H9 (cell line): ENCODE measurements at regions not wholly inside any gene's neighbourhood (a gene's known extent, or its start where the extent isn't known, plus 50 kb on each side); places are given as distances from the start of the nearest gene placed in this dataset.
A peak's percentile ranks its signal among the peaks of the same experiment; 100 is the strongest.
"Not testable (repeated sequence)": the region's sequence is repeated elsewhere in the genome, so short reads cannot be mapped to it uniquely, and the experiment has no call there.

Experiments
- DNase-seq: peaks from one replicate; pipeline ENCODE4 v3.0.0-alpha.2; 2017
- H2AFZ ChIP-seq: one replicate; pipeline ENCODE4 v1.6.1; 2013; ENCODE audit warnings: mild to moderate bottlenecking, low read length, control low read depth, moderate library complexity
- H2AK5ac ChIP-seq: 2 replicates; pipeline ENCODE4 v1.6.1; 2013; ENCODE audit warnings: low read length, control low read depth, mixed read lengths; ENCODE audit not compliant: insufficient read length
- H2BK120ac ChIP-seq: one replicate; pipeline ENCODE4 v1.6.1; 2013; ENCODE audit warnings: low read depth, mild to moderate bottlenecking, low read length, control low read depth, inconsistent platforms; ENCODE audit not compliant: poor library complexity, severe bottlenecking
- H2BK12ac ChIP-seq: 2 replicates; pipeline ENCODE4 v1.6.1; 2013; ENCODE audit warnings: low read length, control low read depth, mixed read lengths, low read depth; ENCODE audit not compliant: insufficient read length
- H2BK15ac ChIP-seq: 2 replicates; pipeline ENCODE4 v1.6.1; 2013; ENCODE audit warnings: low read depth, low read length, control low read depth
- H2BK20ac ChIP-seq: one replicate; pipeline ENCODE4 v1.6.1; 2013; ENCODE audit warnings: low read depth, mild to moderate bottlenecking, low read length, control low read depth, inconsistent platforms; ENCODE audit not compliant: poor library complexity, severe bottlenecking
- H2BK5ac ChIP-seq: 2 replicates; pipeline ENCODE4 v1.6.1; 2013; ENCODE audit warnings: low read length, control low read depth, mixed read lengths; ENCODE audit not compliant: insufficient read length
- H3K14ac ChIP-seq: 2 replicates; pipeline ENCODE4 v1.6.1; 2013; ENCODE audit warnings: low read length, control low read depth; ENCODE audit not compliant: insufficient read depth
- H3K18ac ChIP-seq: 2 replicates; pipeline ENCODE4 v1.6.1; 2013; ENCODE audit warnings: low read depth, mild to moderate bottlenecking, mixed read lengths, low read length, control low read depth; ENCODE audit not compliant: insufficient read length
- H3K23ac ChIP-seq: 2 replicates; pipeline ENCODE4 v1.6.1; 2013; ENCODE audit warnings: low read length, control low read depth, mixed read lengths, low read depth; ENCODE audit not compliant: insufficient read length
- H3K23me2 ChIP-seq: 2 replicates; pipeline ENCODE4 v1.6.1; 2013; ENCODE audit warnings: low read depth, mild to moderate bottlenecking, mixed read lengths, low read length, control low read depth; ENCODE audit not compliant: insufficient read length, poor library complexity, severe bottlenecking
- H3K27ac ChIP-seq: 2 replicates; pipeline ENCODE4 v1.5.1; 2013; ENCODE audit warnings: low read length, control low read depth, mixed read lengths, low read depth; ENCODE audit not compliant: insufficient read length
- H3K27me3 ChIP-seq: 2 replicates; pipeline ENCODE4 v1.6.1; 2013; ENCODE audit warnings: low read length, control low read depth, inconsistent platforms; ENCODE audit not compliant: insufficient read depth
- H3K4ac ChIP-seq: 2 replicates; pipeline ENCODE4 v1.6.1; 2013; ENCODE audit warnings: low read depth, mild to moderate bottlenecking, control low read depth, inconsistent platforms, low read length, moderate library complexity
- H3K4me1 ChIP-seq: 2 replicates; pipeline ENCODE4 v1.6.1; 2013; ENCODE audit warnings: low read length, control low read depth, inconsistent platforms; ENCODE audit not compliant: insufficient read depth
- H3K4me2 ChIP-seq: 2 replicates; pipeline ENCODE4 v1.6.1; 2013; ENCODE audit warnings: low read length, control low read depth, mixed read lengths; ENCODE audit not compliant: insufficient read length, insufficient read depth
- H3K56ac ChIP-seq: 2 replicates; pipeline ENCODE4 v1.6.1; 2013; ENCODE audit warnings: low read depth, mild to moderate bottlenecking, mixed read lengths, low read length, control low read depth; ENCODE audit not compliant: insufficient read length
- H3K79me1 ChIP-seq: 2 replicates; pipeline ENCODE4 v1.6.1; 2013; ENCODE audit warnings: low read depth, mild to moderate bottlenecking, moderate library complexity, low read length, control low read depth, inconsistent platforms; ENCODE audit not compliant: insufficient read depth, poor library complexity, severe bottlenecking
- H3K79me2 ChIP-seq: 2 replicates; pipeline ENCODE4 v1.6.1; 2013; ENCODE audit warnings: low read length, control low read depth, inconsistent platforms; ENCODE audit not compliant: insufficient read depth
- H3K9ac ChIP-seq: 2 replicates; pipeline ENCODE4 v1.6.1; 2013; ENCODE audit warnings: low read length, control low read depth, mixed read lengths; ENCODE audit not compliant: insufficient read length; ENCODE audit errors: extremely low read depth
- H3K9me3 ChIP-seq: one replicate; pipeline ENCODE4 v1.6.1; 2013; ENCODE audit warnings: low read depth, low read length, inconsistent platforms; ENCODE audit not compliant: control insufficient read depth
- H3T11ph ChIP-seq: one replicate; pipeline ENCODE4 v1.6.1; 2013; ENCODE audit warnings: mild to moderate bottlenecking, low read length, control low read depth, inconsistent platforms
- H4K20me1 ChIP-seq: one replicate; pipeline ENCODE4 v1.6.1; 2013; ENCODE audit not compliant: control insufficient read depth, insufficient read length, insufficient read depth
- H4K5ac ChIP-seq: 2 replicates; pipeline ENCODE4 v1.6.1; 2013; ENCODE audit warnings: low read depth, mild to moderate bottlenecking, mixed read lengths, low read length, control low read depth; ENCODE audit not compliant: insufficient read length
- H4K8ac ChIP-seq: replicated peaks from 2 replicates; pipeline ENCODE4 v1.6.1; 2013; ENCODE audit warnings: low read length, control low read depth, mixed read lengths, low read depth; ENCODE audit not compliant: insufficient read length
- H4K91ac ChIP-seq: 2 replicates; pipeline ENCODE4 v1.6.1; 2013; ENCODE audit warnings: low read depth, mild to moderate bottlenecking, moderate library complexity, mixed read lengths, low read length, control low read depth; ENCODE audit not compliant: insufficient read length
- H3K27ac Mint-ChIP-seq, 3 experiments: 2 replicates in 2 of 3; 3 replicates in 1 of 3; pipeline ENCODE4 v1.8.0; 2020 to 2021; ENCODE audit warnings: mixed read lengths in 3 of 3, mild to moderate bottlenecking in 1 of 3, moderate library complexity in 1 of 3
- H3K27me3 Mint-ChIP-seq: 2 replicates; pipeline ENCODE4 v1.8.0; 2021; ENCODE audit warnings: low read depth, mild to moderate bottlenecking, moderate library complexity, mixed read lengths
- H3K36me3 Mint-ChIP-seq, 3 experiments: 2 replicates in 2 of 3; 3 replicates in 1 of 3; pipeline ENCODE4 v1.8.0; 2020 to 2021; ENCODE audit warnings: low read depth in 3 of 3, mixed read lengths in 3 of 3; ENCODE audit not compliant: insufficient read depth in 1 of 3
- H3K4me1 Mint-ChIP-seq, 2 experiments: 2 replicates each; pipeline ENCODE4 v1.8.0; 2020; ENCODE audit warnings: mixed read lengths in 2 of 2
- H3K4me3 Mint-ChIP-seq, 2 experiments: 2 replicates in 1 of 2; 3 replicates in 1 of 2; pipeline ENCODE4 v1.8.0; 2020 to 2021; ENCODE audit warnings: mild to moderate bottlenecking in 2 of 2, mixed read lengths in 2 of 2, moderate library complexity in 1 of 2
- H3K9me3 Mint-ChIP-seq, 2 experiments: 2 replicates in 1 of 2; 3 replicates in 1 of 2; pipeline ENCODE4 v1.8.0; 2020; ENCODE audit warnings: mild to moderate bottlenecking in 2 of 2, mixed read lengths in 2 of 2, moderate library complexity in 1 of 2
- CTCF ChIP-seq: fragments of 200-600 bp; sonication (generic); conservative IDR thresholded peaks from 3 replicates; pipeline ENCODE4 v1.8.0; 2021; ENCODE audit warnings: antibody characterized with exemption, mild to moderate bottlenecking
- WGBS: extraction: QIAGEN DNeasy Blood & Tissue Kit; methylation state at CpG from one replicate; pipeline ENCODE4 v1.1.7; 2013; ENCODE audit warnings: missing lambda C conversion rate, low lambda C conversion rate, mixed read lengths; ENCODE audit not compliant: insufficient read length; ENCODE audit errors: extremely low coverage; 5-methylcytosine and 5-hydroxymethylcytosine counted together

GRCh38 chr1:148388260-148389026 lies 94.7 kb downstream of the PPIAL4G start:
- H4K20me1 ChIP-seq, result no peaks in the 10 kb centered on the region
- no peak overlapping the region for H4K5ac ChIP-seq
- no peak overlapping the region for H4K91ac ChIP-seq
- DNase-seq, result peak; percentile 99
- no peaks in the 10 kb centered on the region for H3K9me3 Mint-ChIP-seq
- no peak overlapping the region for H2BK120ac ChIP-seq
- H3K9me3 ChIP-seq, result no peaks in the 10 kb centered on the region
- H3K56ac ChIP-seq, result no peak overlapping the region
- H3K14ac ChIP-seq, result peak overlapping the region; percentile 65; the same call in 1 of the 2 replicates
- no peak overlapping the region for H3K9ac ChIP-seq
- H3T11ph ChIP-seq, result no peak overlapping the region
- no peaks in the 10 kb centered on the region; the same call in 1 of the 2 replicates for H3K4me1 ChIP-seq
- peaks cover 18 to 28% of the 10 kb centered on the region in 2 experiments for H3K4me1 Mint-ChIP-seq
- no peaks in the 10 kb centered on the region for H3K27me3 ChIP-seq
- H3K79me2 ChIP-seq, result no peaks in the 10 kb centered on the region
- H2AK5ac ChIP-seq, result no peak overlapping the region
- H4K8ac ChIP-seq, result no peak overlapping the region
- H3K27me3 Mint-ChIP-seq, result peaks cover 3% of the 10 kb centered on the region
- TF ChIP-seq CTCF, result no peak
- H3K27ac ChIP-seq, result peak overlapping the region; percentile 40
- H2BK12ac ChIP-seq, result no peak overlapping the region
- H3K4me2 ChIP-seq, result peak overlapping the region; percentile 62
- H3K79me1 ChIP-seq, result no peaks in the 10 kb centered on the region
- H2AFZ ChIP-seq, result no peak overlapping the region
- H3K4ac ChIP-seq, result no peak overlapping the region
- peak overlapping the region; percentile 96 for H3K18ac ChIP-seq
- no peak overlapping the region for H2BK15ac ChIP-seq
- WGBS, result no CpG with 5 or more reads among the region's 40 CpGs
- H3K4me3 Mint-ChIP-seq, result peak overlapping the region; percentile 75 to 79
- peaks cover 6% of the 10 kb centered on the region for H3K23me2 ChIP-seq
- H3K36me3 Mint-ChIP-seq, result no peaks in the 10 kb centered on the region
- H2BK20ac ChIP-seq, result no peak overlapping the region
- peak overlapping the region; percentile 96 to 99 (median 98); a peak in 6 of 7 replicates for H3K27ac Mint-ChIP-seq
- no peak overlapping the region for H3K23ac ChIP-seq
- H2BK5ac ChIP-seq, result no peak overlapping the region

- H3T11ph ChIP-seq, DNase-seq, H2BK120ac ChIP-seq, H3K27me3 ChIP-seq, H3K9me3 ChIP-seq, H4K91ac ChIP-seq, H3K9me3 Mint-ChIP-seq, H3K56ac ChIP-seq, H4K5ac ChIP-seq, H3K9ac ChIP-seq, H3K4ac ChIP-seq, H3K79me1 ChIP-seq, H2BK20ac ChIP-seq, H3K27me3 Mint-ChIP-seq, H2BK15ac ChIP-seq, H2BK5ac ChIP-seq, H3K79me2 ChIP-seq, H3K23me2 ChIP-seq, H2AK5ac ChIP-seq, H2AFZ ChIP-seq, H4K20me1 ChIP-seq, H4K8ac ChIP-seq, H3K36me3 Mint-ChIP-seq, H2BK12ac ChIP-seq, H3K4me1 ChIP-seq, H3K23ac ChIP-seq: not testable (repeated sequence)
- Histone ChIP-seq H3K4me2 (peak overlapping the region; percentile 62), H3K18ac (peak overlapping the region; percentile 70), H3K27ac (peak overlapping the region; percentile 40), H3K14ac (peak overlapping the region; percentile 65; the same call in 1 of the 2 replicates)
- no CpG with 5 or more reads among the region's 9 CpGs for WGBS
- Mint-ChIP-seq H3K27ac (peak overlapping the region in 1 of 3 experiments; percentile 98; a peak in 2 of 7 replicates), H3K4me3 (peak overlapping the region; percentile 75 to 79), H3K4me1 (peaks cover 18 to 28% of the 10 kb centered on the region in 2 experiments)
Observed at GRCh38 chr1:148387949-148388259, 95.2 kb downstream of the PPIAL4G start.
